SK-N-SH treated with all-trans-retinoic acid at 6 μM for 48 hours (cell line): ENCODE measurements at regions not wholly inside any gene's neighbourhood (a gene's known extent, or its start where the extent isn't known, plus 50 kb on each side); places are given as distances from the start of the nearest gene placed in this dataset.

Source experiments
- ATAC-seq: fragments of 200-7000 bp; cut with Tn5 transposase; 3 replicates; pipeline ENCODE4 v1.9.1; 2020; ENCODE audit warnings: mild to moderate bottlenecking, moderate library complexity
- ARNTL ChIP-seq: fragments of 450-650 bp; formaldehyde crosslinking; IDR thresholded peaks from 2 replicates; pipeline ENCODE4 v1.5.0; 2020; ENCODE audit warnings: low read depth, mild to moderate bottlenecking, moderate library complexity, borderline replicate concordance
- BACH2 ChIP-seq: fragments of 250-450 bp; sonication (Bioruptor Pico); IDR thresholded peaks from 2 replicates; pipeline ENCODE4 v1.9.0; 2021; ENCODE audit warnings: mild to moderate bottlenecking, borderline replicate concordance
- CSDC2 ChIP-seq: fragments of 250-450 bp; sonication (Bioruptor Pico); IDR thresholded peaks from 2 replicates; pipeline ENCODE4 v1.5.0; 2020; ENCODE audit warnings: mild to moderate bottlenecking, moderate library complexity
- ESRRG ChIP-seq: fragments of 250-450 bp; sonication (Bioruptor Pico); IDR thresholded peaks from 2 replicates; pipeline ENCODE4 v1.6.1; 2021; ENCODE audit warnings: mild to moderate bottlenecking
- GLIS3 ChIP-seq: fragments of 250-450 bp; sonication (Bioruptor Pico); IDR thresholded peaks from 2 replicates; pipeline ENCODE4 v1.5.0; 2020; ENCODE audit warnings: mild to moderate bottlenecking, moderate library complexity
- ISL1 ChIP-seq: fragments of 250-450 bp; sonication (Bioruptor Pico); IDR thresholded peaks from 2 replicates; pipeline ENCODE4 v2.1.2; 2022; ENCODE audit warnings: mild to moderate bottlenecking, moderate library complexity
- OSR1 ChIP-seq: fragments of 250-450 bp; sonication (Bioruptor Pico); IDR thresholded peaks from 2 replicates; pipeline ENCODE4 v1.8.0; 2022; ENCODE audit warnings: moderate library complexity, mild to moderate bottlenecking, inconsistent platforms
- PPARA ChIP-seq: fragments of 250-450 bp; sonication (Bioruptor Pico); IDR thresholded peaks from 2 replicates; pipeline ENCODE4 v1.5.0; 2020; ENCODE audit warnings: mild to moderate bottlenecking, borderline replicate concordance
- RARB ChIP-seq: fragments of 250-450 bp; sonication (Bioruptor Pico); IDR thresholded peaks from 2 replicates; pipeline ENCODE4 v1.8.0; 2021; ENCODE audit warnings: mild to moderate bottlenecking, moderate library complexity
- SNAI2 ChIP-seq: fragments of 250-450 bp; sonication (Bioruptor Pico); IDR thresholded peaks from 2 replicates; pipeline ENCODE4 v1.5.0; 2020; ENCODE audit warnings: mild to moderate bottlenecking, moderate library complexity
- TCF4 ChIP-seq: fragments of 250-450 bp; sonication (Bioruptor Pico); IDR thresholded peaks from 2 replicates; pipeline ENCODE4 v1.8.0; 2021; ENCODE audit warnings: mild to moderate bottlenecking, moderate library complexity, borderline replicate concordance
- TOX ChIP-seq: fragments of 250-450 bp; sonication (Bioruptor Pico); IDR thresholded peaks from 2 replicates; pipeline ENCODE4 v1.8.0; 2021; ENCODE audit warnings: mild to moderate bottlenecking, moderate library complexity, borderline replicate concordance
- ZC3H10 ChIP-seq: fragments of 250-450 bp; sonication (Bioruptor Pico); IDR thresholded peaks from 2 replicates; pipeline ENCODE4 v1.5.1; 2021; ENCODE audit warnings: mild to moderate bottlenecking, moderate library complexity
- ZFP3 ChIP-seq: fragments of 250-450 bp; sonication (Bioruptor Pico); IDR thresholded peaks from 2 replicates; pipeline ENCODE4 v1.5.0; 2020; ENCODE audit warnings: mild to moderate bottlenecking, moderate library complexity
- ZFP30 ChIP-seq: fragments of 450-650 bp; formaldehyde crosslinking; IDR thresholded peaks from 2 replicates; pipeline ENCODE4 v1.5.0; 2022; ENCODE audit warnings: mild to moderate bottlenecking, moderate library complexity
- ZNF565 ChIP-seq: fragments of 450-650 bp; formaldehyde crosslinking; conservative IDR thresholded peaks from 2 replicates; pipeline ENCODE4 v1.5.0; 2020; ENCODE audit warnings: low read depth, mild to moderate bottlenecking, moderate library complexity
- ZNF70 ChIP-seq: fragments of 450-650 bp; formaldehyde crosslinking; IDR thresholded peaks from 2 replicates; pipeline ENCODE4 v1.5.0; 2020; ENCODE audit warnings: mild to moderate bottlenecking, moderate library complexity
- ZNF8 ChIP-seq: fragments of 450-650 bp; formaldehyde crosslinking; IDR thresholded peaks from 2 replicates; pipeline ENCODE4 v1.5.0; 2020; ENCODE audit warnings: mild to moderate bottlenecking, moderate library complexity
- TF ChIP-seq, protein P1 (sequence below): fragments of 250-450 bp; sonication (Bioruptor Pico); IDR thresholded peaks from 2 replicates; pipeline ENCODE4 v1.8.0; 2020; ENCODE audit warnings: mild to moderate bottlenecking, moderate library complexity, borderline replicate concordance
- TF ChIP-seq, protein P2 (sequence below): fragments of 250-450 bp; sonication (Bioruptor Pico); IDR thresholded peaks from 2 replicates; pipeline ENCODE4 v1.5.0; 2020; ENCODE audit warnings: mild to moderate bottlenecking, moderate library complexity
- TF ChIP-seq, protein P3 (sequence below): fragments of 250-450 bp; sonication (Bioruptor Pico); IDR thresholded peaks from 2 replicates; pipeline ENCODE4 v1.8.0; 2021; ENCODE audit warnings: low read depth, mild to moderate bottlenecking, moderate library complexity, borderline replicate concordance
- TF ChIP-seq, protein P4 (sequence below): fragments of 250-450 bp; sonication (Bioruptor Pico); IDR thresholded peaks from 2 replicates; pipeline ENCODE4 v1.5.1; 2021; ENCODE audit warnings: mild to moderate bottlenecking, moderate library complexity
- TF ChIP-seq, protein P5 (sequence below): fragments of 250-450 bp; sonication (Bioruptor Pico); IDR thresholded peaks from 2 replicates; pipeline ENCODE4 v1.5.1; 2020; ENCODE audit warnings: low read depth, mild to moderate bottlenecking, moderate library complexity

DNA sequence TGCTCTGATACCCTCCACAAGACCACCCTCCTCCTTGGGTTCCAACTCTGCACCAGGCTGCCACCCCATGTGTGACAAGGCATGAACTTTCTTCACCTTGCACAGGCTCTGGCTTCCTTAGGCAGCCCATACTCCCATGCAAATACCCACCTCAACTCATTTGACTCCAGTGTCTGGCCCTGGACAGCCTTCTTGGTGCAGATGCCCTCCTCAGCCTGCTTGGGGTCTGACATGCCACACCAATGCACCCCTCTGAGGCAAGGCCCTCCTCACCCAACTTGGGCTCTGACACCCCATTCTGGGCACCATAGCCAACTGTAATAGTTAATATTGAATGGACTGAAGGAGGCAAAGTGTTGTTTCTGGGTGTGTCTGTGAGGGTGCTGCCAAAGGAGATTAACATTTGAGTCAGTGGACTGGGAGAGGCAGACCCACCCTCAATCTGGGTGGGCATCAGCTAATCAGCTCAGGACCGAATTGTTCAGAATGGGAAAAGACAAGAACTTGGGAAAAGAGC lies 115.0 kb upstream of the EPB41L4A start:
- ATAC-seq, result no peak
- TF ChIP-seq OSR1 (CRISPR knock-in tag) (no peak), ZC3H10 (CRISPR knock-in tag) (no peak), PPARA (CRISPR knock-in tag) (no peak), ZFP30 (no peak), TOX (no peak), ARNTL (CRISPR knock-in tag) (no peak), RARB (CRISPR knock-in tag) (no peak), CSDC2 (no peak), BACH2 (CRISPR knock-in tag) (no peak), ZFP3 (CRISPR knock-in tag) (no peak), SNAI2 (CRISPR knock-in tag) (no peak)
- TF ChIP-seq, protein P1, sequence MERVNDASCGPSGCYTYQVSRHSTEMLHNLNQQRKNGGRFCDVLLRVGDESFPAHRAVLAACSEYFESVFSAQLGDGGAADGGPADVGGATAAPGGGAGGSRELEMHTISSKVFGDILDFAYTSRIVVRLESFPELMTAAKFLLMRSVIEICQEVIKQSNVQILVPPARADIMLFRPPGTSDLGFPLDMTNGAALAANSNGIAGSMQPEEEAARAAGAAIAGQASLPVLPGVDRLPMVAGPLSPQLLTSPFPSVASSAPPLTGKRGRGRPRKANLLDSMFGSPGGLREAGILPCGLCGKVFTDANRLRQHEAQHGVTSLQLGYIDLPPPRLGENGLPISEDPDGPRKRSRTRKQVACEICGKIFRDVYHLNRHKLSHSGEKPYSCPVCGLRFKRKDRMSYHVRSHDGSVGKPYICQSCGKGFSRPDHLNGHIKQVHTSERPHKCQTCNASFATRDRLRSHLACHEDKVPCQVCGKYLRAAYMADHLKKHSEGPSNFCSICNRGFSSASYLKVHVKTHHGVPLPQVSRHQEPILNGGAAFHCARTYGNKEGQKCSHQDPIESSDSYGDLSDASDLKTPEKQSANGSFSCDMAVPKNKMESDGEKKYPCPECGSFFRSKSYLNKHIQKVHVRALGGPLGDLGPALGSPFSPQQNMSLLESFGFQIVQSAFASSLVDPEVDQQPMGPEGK (CRISPR knock-in tag), result no peak
- TF ChIP-seq, protein P2, sequence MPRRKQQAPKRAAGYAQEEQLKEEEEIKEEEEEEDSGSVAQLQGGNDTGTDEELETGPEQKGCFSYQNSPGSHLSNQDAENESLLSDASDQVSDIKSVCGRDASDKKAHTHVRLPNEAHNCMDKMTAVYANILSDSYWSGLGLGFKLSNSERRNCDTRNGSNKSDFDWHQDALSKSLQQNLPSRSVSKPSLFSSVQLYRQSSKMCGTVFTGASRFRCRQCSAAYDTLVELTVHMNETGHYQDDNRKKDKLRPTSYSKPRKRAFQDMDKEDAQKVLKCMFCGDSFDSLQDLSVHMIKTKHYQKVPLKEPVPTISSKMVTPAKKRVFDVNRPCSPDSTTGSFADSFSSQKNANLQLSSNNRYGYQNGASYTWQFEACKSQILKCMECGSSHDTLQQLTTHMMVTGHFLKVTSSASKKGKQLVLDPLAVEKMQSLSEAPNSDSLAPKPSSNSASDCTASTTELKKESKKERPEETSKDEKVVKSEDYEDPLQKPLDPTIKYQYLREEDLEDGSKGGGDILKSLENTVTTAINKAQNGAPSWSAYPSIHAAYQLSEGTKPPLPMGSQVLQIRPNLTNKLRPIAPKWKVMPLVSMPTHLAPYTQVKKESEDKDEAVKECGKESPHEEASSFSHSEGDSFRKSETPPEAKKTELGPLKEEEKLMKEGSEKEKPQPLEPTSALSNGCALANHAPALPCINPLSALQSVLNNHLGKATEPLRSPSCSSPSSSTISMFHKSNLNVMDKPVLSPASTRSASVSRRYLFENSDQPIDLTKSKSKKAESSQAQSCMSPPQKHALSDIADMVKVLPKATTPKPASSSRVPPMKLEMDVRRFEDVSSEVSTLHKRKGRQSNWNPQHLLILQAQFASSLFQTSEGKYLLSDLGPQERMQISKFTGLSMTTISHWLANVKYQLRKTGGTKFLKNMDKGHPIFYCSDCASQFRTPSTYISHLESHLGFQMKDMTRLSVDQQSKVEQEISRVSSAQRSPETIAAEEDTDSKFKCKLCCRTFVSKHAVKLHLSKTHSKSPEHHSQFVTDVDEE, result no peak
- TF ChIP-seq, protein P3, sequence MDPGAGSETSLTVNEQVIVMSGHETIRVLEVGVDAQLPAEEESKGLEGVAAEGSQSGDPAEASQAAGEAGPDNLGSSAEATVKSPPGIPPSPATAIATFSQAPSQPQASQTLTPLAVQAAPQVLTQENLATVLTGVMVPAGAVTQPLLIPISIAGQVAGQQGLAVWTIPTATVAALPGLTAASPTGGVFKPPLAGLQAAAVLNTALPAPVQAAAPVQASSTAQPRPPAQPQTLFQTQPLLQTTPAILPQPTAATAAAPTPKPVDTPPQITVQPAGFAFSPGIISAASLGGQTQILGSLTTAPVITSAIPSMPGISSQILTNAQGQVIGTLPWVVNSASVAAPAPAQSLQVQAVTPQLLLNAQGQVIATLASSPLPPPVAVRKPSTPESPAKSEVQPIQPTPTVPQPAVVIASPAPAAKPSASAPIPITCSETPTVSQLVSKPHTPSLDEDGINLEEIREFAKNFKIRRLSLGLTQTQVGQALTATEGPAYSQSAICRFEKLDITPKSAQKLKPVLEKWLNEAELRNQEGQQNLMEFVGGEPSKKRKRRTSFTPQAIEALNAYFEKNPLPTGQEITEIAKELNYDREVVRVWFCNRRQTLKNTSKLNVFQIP (CRISPR knock-in tag), result no peak
- TF ChIP-seq, protein P4, sequence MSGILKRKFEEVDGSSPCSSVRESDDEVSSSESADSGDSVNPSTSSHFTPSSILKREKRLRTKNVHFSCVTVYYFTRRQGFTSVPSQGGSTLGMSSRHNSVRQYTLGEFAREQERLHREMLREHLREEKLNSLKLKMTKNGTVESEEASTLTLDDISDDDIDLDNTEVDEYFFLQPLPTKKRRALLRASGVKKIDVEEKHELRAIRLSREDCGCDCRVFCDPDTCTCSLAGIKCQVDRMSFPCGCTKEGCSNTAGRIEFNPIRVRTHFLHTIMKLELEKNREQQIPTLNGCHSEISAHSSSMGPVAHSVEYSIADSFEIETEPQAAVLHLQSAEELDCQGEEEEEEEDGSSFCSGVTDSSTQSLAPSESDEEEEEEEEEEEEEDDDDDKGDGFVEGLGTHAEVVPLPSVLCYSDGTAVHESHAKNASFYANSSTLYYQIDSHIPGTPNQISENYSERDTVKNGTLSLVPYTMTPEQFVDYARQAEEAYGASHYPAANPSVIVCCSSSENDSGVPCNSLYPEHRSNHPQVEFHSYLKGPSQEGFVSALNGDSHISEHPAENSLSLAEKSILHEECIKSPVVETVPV (CRISPR knock-in tag), result no peak
- TF ChIP-seq, protein P5, sequence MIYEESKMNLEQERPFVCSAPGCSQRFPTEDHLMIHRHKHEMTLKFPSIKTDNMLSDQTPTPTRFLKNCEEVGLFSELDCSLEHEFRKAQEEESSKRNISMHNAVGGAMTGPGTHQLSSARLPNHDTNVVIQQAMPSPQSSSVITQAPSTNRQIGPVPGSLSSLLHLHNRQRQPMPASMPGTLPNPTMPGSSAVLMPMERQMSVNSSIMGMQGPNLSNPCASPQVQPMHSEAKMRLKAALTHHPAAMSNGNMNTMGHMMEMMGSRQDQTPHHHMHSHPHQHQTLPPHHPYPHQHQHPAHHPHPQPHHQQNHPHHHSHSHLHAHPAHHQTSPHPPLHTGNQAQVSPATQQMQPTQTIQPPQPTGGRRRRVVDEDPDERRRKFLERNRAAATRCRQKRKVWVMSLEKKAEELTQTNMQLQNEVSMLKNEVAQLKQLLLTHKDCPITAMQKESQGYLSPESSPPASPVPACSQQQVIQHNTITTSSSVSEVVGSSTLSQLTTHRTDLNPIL (CRISPR knock-in tag), result no peak

DNA sequence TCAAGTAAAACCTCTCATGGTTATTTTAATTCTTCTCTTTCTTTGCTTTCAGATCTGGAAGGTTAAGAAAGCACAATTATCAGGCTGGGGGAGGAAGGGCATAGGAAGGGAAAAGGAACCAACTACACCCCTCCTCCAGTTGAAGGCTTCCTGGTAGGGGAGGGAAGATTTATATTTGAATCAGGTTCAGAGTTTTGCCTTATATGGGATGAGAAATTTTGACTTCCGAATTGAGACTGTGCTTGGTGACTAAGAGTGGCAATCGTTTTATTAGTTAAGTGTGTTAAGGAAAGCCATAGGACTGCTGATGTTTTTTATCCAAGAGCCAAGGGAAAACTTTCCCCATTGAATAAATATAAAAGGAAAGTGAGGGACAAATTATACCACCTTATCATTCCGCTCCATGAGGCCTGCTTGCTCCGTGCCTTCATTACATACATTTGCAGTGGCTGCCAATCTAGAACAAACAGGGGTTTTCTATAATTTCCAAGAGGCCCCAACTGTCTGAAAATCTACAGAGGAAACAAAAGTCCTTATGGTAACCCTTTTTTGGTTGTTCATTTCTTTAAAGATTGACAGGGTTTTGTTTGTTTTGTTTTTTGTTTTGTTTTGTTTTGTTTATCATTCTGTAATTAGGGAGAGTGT lies 115.7 kb upstream of the EPB41L4A start:
- no peak for ATAC-seq

More for the DNA sequence above, 115.7 kb upstream of the EPB41L4A start:
- TF ChIP-seq, protein P5 (CRISPR knock-in tag), result no peak
- TF ChIP-seq GLIS3 (CRISPR knock-in tag), result no peak
- no peak for TF ChIP-seq ZNF70 (CRISPR knock-in tag)
- no peak for TF ChIP-seq ZFP30
- no peak for TF ChIP-seq ESRRG (CRISPR knock-in tag)
- TF ChIP-seq RARB (CRISPR knock-in tag), result no peak
- no peak for TF ChIP-seq TOX
- TF ChIP-seq PPARA (CRISPR knock-in tag), result no peak
- TF ChIP-seq ZFP3 (CRISPR knock-in tag), result no peak
- TF ChIP-seq OSR1 (CRISPR knock-in tag), result no peak
- TF ChIP-seq ARNTL (CRISPR knock-in tag), result no peak
- no peak for TF ChIP-seq ZNF565 (CRISPR knock-in tag)
- TF ChIP-seq, protein P1 (CRISPR knock-in tag), result no peak
- no peak for TF ChIP-seq ZC3H10 (CRISPR knock-in tag)
- no peak for TF ChIP-seq BACH2 (CRISPR knock-in tag)
- no peak for TF ChIP-seq ISL1 (CRISPR knock-in tag)
- no peak for TF ChIP-seq TCF4
- TF ChIP-seq, protein P2, result no peak
- no peak for TF ChIP-seq ZNF8 (CRISPR knock-in tag)
- TF ChIP-seq, all 23 proteins: peak for 0
